ENCODE measurements at regions not wholly inside any gene's neighbourhood (a gene's known extent, or its start where the extent isn't known, plus 50 kb on each side); places are given as distances from the start of the nearest gene placed in this dataset.
"Not testable (repeated sequence)": the region's sequence is repeated elsewhere in the genome, so short reads cannot be mapped to it uniquely, and the experiment has no call there.

GRCh38 chr16:7278636-7279035 is 54.0 kb upstream of the RBFOX1 start:
- no peak for DNase-seq

DNA sequence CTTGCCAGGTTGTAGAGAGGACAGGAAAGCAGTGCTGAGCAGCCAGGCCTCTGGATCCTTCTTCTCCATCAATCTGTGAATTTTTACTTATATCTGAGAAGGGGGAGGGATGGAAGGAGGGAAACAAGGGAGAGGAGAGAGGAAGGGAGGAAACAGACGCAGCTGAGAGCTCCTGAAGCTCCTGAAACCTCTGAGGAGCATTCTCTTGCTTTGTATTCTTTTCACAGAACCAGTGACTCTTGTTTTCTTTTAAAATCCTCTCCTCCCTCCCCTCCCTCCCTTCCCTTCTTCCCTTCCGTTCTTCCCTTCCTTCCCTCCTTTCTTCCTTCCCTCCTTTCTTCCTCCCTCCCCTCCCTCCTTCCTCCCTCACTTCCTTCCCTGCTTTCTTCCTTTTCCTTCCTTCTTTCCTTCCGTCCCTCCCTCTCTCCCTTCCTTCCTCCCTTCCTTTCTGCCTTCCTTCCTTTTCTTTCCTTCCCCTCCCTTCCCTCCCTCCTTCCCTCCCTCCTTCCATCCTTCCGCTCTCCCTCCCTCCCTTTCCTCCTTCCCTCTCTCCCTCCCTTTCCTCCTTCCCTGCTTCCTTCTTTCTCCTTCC is 60.0 kb upstream of the RBFOX1 start:
- no peak for DNase-seq

GRCh38 chr16:7271486-7271885 is 61.2 kb upstream of the RBFOX1 start:
- no peak for DNase-seq

GRCh38 chr16:7270823-7271222 is 61.8 kb upstream of the RBFOX1 start:
- DNase-seq = no peak

- DNase-seq = no peak
Observed at GRCh38 chr16:7270006-7270405, 62.6 kb upstream of the RBFOX1 start.

DNA sequence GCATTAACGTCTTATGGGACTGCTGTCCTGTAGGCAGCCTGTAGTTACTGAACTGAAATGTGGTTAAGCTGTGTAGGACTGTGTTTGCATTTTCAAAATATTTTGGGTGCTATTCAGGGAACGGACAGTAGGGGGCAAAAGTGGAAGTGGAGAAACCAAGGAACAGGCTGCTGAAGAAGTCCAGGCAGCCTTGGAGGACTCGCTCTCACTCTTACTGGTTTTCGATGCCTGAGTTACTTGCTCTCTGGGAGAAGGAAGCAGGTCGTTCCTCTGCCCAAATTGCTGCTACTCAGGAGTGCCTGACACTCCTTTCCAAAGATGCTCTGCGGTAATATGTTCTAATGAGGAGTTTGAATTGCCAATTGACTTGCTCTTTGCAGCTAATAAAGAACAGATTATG is 64.5 kb upstream of the RBFOX1 start:
- no peak for DNase-seq

GRCh38 chr16:7257016-7257415 is 75.6 kb upstream of the RBFOX1 start:
- no peak for DNase-seq

GRCh38 chr16:7246578-7246977 is 86.1 kb upstream of the RBFOX1 start:
- no peak for DNase-seq

GRCh38 chr16:7239547-7239946 is 93.1 kb upstream of the RBFOX1 start:
- DNase-seq = no peak

DNA sequence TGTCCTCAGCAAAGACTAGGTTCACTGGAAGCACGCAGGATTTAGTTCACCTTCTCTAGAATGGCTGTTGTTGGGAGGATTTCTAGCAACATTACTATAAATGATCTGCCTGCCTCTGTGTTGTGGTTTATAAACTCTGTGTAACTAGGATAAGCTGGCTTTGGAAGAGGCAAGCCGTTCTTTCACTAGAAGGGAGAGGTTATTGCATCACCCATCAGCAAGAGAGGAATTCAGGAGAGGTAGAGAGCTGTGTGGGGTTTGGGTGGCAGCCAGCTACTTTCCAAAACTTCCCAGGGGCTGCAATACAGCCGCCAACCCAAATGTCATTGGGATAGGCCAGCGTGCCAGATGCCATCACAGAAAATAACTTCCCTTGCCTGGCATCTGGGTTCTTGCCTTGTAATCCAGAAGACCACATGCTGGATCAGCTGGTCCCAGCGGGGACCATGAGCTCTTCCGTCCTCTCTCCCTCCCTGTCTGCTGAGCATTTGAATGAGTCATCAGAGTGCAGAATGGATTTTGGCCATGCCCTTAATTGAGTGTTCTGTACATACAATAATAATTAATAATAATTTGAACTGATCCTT is 95.7 kb upstream of the RBFOX1 start:
- no peak for DNase-seq

DNA sequence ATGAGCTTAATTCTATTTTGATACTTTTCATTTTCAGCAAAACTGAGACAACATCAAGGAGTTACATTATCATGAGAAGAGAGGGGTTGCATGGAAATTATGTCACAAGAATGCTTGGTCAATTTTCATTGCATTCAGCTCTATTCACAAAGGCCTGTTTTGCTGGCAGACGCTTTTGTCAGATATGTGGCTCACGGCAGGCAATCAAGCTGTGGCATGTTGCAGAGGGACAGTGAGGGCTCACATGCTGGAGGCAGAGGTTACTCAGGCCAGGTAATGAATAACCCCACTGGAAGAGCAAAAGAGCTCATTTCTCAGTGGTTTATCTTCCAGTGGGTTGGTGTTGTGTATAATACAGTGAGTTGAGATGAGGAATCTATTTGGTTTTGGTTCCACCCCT is 98.7 kb upstream of the RBFOX1 start:
- DNase-seq = no peak

GRCh38 chr16:7231762-7232161 is 100.9 kb upstream of the RBFOX1 start:
- no peak for DNase-seq

GRCh38 chr16:7229433-7230218 is 103.0 kb upstream of the RBFOX1 start:
- not testable (repeated sequence) for DNase-seq

GRCh38 chr16:7227229-7227721 is 105.4 kb upstream of the RBFOX1 start:
- no peak for DNase-seq

GRCh38 chr16:7221157-7221556 is 111.5 kb upstream of the RBFOX1 start:
- no peak for DNase-seq

DNA sequence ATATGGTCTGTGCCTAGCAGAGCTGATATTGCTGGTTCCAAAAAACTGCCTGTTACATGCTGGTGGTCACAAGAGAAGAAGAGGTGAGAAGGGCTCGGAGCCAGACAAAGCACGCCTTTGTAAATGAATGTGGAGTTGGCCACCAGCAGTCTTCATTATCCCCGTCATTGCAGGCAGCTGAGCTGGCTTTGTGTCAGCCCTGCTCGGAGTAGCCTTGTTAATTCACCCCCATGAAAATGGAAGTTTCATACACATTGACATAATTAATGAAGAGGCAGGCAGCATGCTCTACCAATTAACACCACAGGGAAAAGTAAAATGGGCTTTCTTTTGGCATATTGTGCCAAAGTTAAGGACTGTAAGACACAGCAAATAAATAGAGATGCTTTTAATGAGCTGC is 113.7 kb upstream of the RBFOX1 start:
- DNase-seq = no peak

DNA sequence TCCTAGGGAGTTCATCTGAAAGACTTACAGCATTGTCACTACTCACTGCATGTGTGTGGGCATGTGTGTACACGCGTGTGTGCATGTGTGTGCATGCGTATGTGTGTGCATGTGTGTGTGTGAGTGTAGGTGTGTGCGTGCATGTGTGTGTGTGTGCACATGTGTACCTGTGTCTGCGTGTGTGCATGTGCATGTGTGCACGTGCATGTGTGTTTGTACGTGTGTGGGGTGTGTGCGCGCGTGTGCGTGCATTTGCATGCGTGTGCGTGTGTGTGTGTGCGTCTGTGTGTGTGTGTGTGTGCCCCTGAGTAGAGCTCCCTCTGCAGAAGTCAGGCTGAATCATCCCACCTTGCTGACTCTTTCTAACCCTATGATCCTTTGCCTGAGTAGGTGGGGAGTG is 114.8 kb upstream of the RBFOX1 start:
- DNase-seq = no peak

- no peak for DNase-seq
Observed at GRCh38 chr16:7216719-7217118, 115.9 kb upstream of the RBFOX1 start.

- DNase-seq = no peak
Observed at GRCh38 chr16:7211781-7212180, 120.9 kb upstream of the RBFOX1 start.

GRCh38 chr16:7209598-7209997 is 123.0 kb upstream of the RBFOX1 start:
- no peak for DNase-seq

DNA sequence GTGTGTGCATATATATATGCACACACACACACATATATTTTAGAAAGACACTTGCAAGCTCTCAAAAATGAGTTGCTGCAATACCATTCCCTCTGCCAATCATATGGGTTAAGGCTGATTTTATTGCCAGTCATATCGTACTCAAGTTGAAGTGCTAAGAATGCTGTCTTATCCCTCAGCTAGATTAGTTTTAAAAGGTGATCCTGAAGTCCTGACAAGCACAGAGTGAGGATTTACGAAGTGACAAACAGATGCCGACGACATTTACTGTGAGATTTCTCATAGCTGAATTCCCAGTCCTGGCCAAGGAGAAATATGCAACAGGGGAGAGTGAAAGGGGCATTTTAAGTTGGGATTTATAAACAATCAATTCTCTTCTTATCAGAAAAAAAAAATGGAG is 126.2 kb upstream of the RBFOX1 start:
- DNase-seq = no peak

DNA sequence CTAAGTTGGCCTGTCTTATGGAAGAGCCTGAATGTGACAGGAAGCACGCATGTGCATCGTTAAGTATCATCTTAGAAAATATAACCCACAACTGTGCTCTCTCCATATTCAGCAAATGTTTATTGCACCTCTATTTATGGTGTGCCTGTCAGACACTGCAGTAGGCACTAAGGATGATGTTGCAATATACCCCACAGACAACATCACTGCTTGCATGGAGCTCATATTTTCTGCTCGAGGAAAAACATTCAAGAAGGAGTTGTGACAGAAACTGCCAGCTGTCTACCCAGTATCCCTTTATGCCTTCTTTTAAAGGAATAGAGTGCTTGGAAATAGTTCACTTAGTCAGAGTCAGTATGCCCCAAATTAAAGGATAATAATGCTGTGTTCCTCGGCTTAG is 132.3 kb upstream of the RBFOX1 start:
- no peak for DNase-seq

DNA sequence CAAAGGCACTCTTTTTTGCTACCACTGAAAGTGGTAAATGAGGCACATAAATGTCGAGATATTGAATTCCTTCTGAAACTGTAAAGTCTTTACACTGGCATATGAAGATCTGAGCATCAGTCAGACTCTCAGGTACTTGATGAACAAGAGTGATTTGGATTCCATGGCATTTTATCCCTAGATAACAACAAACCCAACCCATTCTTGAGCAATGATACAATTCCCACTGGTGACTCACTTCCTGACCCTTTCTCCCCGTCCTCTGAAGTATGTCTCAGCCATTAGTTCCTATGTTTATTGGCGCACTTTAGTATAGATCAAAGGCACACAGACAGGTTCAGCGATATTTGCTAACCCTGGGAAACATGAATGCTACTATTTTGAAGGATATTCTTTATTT is 147.0 kb upstream of the RBFOX1 start:
- DNase-seq = no peak

- no peak for DNase-seq
Observed at GRCh38 chr16:7185165-7185564, 147.5 kb upstream of the RBFOX1 start.

Data from MV-4-11 (cell line).